NCI-H2029 treated with DMSO at 0.1 percent for 48 hours (cell line): ENCODE measurements at regions not wholly inside any gene's neighbourhood (a gene's known extent, or its start where the extent isn't known, plus 50 kb on each side); places are given as distances from the start of the nearest gene placed in this dataset.

Source experiments
- DNase-seq: peaks from one replicate; lab custom pipeline; 2025; lab: John Stamatoyannopoulos, UW

DNA sequence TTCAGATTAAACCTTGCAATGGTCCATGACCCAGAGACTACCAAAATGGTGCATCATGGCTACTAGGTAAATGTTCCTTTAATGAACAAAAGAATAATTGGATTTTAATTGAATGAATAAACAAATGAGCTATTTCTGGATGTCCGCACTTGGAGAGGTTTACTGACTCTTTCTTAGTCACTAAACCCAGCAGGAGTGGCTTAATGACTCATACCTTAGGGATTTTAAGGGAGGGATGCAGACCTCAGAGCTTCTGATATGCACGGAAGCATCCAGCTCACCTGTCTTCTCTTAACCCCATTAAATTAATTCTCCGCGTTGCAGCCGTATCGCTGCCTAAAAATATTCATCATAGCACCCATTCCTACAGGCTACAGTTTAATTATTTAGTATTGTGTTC is 970.0 kb upstream of the SLC35B3 start:
- no peak for DNase-seq

DNA sequence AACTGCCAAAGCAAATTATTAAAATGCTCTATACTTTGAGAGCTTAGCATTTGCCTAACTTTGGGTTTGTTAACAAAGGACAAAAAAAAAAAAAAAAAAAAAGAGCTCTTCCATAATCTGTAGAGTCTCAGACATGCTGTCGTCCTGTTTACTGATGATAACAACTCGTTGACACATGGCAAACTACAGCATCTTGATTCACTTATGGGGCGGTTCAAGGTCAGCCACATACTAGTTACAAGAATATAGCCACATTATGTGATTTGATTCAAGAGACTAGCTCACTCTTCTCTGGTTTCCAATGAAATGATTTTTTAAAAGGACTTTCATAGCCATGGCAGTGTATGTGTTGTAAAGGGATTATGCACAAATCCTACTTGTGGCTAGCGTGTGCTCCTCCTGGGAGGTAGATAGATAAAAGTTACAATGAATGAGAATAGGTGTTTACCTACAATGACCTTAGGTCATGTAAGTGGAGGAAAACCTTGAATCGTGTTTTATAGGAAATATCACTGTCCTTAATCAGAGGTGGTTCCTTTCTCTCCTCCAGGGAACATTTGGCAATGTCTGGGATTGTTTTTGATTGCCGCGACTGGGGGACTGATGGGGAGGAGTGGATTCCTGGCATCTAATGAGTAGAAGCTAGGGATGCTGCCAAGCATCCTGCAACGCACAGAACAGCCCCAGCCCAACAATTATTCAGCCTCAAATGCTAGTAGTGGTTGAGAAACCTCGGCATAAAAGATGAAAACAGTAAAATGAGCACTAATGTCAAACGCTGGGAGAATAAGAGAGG is 969.2 kb upstream of the SLC35B3 start:
- DNase-seq: no peak

DNA sequence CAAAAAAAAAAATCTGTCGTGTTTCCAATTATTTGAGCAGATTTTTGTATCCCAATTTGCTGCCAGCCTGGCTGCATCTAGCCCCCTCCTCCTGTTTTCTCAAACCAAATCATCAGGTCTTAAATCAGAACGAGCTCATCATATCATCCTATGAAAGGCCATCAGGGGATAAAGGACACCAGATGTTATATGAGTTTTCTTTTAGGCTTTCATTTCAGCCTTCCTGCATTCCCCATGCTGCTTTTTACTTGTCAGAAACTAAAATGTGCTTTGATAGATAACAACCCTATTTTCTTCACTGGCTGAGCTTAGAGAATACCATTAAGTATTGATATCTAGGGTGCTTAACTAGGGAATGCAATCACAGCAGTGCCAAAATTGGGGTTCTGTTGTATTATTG is 968.4 kb upstream of the SLC35B3 start:
- DNase-seq: no peak

DNA sequence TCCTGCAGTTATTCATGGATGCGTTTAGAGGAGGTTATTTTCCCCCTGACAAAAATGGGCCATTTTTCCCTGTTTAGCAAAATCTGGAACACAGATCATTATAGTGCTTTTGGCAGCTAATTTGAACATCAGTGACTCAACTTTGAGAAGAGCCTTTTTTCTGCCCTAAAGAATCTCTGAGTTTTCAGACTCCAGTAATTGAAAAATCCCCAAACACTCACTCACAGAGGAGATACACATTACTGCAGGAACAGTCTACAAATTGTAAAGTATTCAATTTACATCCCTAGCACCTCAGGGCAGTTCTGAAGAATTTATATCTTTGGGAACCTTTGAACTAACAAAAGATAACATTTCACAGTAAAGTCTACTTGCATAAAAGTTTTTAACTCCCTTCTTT is 966.6 kb upstream of the SLC35B3 start:
- DNase-seq: no peak

DNA sequence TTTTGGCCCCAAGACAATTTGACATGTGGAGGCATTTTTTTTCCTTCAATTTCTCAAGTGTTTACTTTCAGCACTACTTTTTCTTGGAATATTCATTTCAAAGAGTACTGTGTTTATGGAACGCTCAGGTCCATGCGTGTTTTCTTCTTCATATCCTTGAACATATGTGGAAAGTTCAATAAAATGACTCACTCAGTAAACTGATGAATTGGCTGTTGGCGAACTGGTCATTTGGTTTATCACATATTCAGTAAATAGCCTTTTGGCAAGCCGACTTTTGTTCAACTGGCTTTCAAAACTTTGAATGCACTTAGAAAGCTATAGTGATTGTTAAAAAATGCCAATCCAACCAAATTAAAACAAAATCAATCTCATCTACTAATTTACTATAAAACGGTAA is 964.6 kb upstream of the SLC35B3 start:
- DNase-seq: no peak

DNA sequence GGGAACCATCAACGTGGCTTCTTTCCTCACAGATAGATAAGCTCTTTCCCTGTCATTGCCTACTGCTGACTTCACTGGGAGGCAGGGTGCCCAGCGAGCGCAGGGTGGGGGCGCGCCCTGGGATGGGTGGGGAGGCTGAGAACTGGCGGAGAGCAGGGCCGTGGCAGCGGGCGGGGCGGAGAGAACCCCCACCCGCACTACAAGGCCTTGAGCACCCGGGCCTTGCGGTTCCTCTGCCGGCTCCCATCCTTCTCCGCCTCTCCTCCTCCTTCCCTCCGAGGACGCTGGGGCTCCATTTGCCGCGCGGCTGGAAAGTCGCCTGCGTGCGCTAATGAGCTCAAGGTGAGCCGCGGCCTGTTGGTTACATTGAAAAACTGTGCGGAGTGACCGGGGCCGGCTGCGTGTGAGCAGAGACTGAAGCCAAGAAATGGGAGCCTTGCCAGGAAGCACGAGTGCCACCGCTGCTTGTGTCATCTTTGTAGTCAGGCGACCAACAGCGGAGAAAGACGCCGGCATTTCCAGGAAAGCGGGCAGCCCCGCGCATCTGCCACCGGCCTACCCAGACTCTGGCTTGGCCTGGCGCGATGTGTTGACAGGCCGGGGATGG is 963.5 kb upstream of the SLC35B3 start:
- peak; percentile 72 for DNase-seq

DNA sequence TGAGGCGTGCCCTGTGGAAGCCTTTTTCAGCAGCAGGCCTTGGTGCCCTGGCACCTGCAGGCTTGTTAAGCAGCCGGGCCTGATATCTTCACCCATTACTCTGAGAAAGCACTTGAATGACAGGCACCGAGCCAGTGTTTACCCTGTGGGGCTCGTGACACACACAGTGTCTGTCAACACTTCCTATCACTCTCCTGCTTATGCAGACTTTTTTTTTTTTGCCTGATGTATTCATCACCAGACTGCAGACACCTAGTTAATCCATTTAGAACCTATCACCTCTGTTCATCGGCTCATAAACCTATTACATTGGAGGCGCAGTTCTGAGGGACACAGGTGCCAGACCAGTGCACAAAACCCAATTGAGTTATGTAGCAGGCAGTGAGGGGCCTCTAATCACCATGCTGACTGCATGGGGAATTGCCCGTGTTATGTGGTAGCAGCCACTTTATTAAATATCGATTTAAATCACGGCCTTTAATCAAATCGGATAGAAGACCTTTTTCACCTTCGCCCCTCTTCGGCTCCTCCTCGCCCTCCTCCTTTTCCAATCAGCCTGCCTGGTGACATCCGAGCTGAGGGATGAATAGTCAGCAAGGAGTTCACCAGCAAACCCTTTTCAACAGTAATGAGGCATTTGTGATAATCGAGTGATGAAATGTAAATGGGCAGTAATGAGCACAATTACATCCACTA is 962.9 kb upstream of the SLC35B3 start:
- DNase-seq: peak; percentile 99

DNA sequence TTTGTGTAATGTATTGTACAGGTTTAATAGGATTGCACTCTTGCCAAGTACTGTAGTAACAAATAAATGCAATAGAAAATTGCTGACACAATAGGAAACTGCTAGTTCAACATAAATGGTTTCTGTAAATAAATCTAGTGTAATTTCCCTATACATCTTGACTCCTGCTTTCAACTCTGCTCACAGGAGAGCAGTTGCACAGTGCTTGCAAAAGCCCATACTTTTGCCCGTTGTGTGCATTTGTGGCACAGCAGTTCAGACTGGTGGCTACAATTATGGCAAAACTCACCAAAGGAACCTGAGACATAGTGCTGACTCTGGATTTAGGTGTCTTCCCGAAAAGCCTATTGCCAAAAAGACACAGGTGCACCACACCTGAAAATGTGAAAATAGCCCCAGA is 953.3 kb upstream of the SLC35B3 start:
- no peak for DNase-seq

DNA sequence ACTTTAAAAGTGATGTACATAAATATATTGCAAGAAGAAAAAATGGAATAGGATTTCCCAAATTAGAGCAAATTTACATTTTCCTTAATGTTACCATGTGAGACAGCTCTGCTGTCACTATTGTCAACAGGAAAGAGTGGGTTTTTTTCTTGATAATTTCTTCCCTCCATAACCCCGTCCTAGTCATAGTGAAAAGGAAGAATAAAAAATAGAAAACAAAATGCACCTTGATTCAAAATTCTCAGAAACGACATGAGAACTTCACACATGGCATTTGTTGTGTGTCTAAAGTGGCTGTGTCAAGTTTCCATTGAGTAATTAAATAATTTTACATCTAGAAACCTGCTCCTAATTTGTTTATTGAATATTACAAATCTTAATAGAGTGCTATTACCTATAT is 945.2 kb upstream of the SLC35B3 start:
- no peak for DNase-seq

DNA sequence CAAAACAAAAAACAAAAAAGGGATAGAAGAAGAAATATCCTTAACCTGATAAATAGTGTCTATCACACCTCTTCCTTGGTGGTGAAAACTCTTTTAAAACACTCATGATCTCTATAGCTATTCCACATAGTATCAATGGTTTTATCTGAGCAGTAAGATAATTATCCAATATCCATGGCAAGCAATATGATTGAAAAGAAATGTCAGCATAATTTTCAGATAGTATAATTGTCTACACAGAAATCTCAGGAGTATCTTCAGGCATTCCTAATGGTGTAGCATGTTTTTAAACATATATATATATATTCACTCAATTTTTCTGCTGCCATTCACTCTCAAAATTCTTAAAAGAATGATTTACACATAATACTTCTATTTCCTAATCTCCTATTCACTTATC is 938.0 kb upstream of the SLC35B3 start:
- DNase-seq: no peak

DNA sequence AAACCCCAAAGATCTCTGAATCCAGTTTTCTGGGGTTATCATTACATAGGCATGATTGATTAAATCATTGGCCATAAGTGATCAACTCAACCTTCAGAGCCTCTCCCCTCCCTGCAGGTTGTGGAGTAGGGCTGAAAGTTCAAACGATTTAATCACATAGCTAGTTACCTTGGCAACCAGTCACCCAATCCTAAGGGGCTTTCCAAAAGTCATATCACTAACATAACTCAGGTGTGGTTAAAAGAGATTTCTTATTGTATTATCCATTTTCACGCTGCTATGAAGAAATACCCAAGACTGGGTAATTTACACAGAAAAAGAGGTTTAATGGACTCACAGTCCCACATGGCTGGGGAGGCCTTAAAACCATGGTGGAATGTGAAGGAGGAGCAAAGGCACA is 935.1 kb upstream of the SLC35B3 start:
- no peak for DNase-seq

DNA sequence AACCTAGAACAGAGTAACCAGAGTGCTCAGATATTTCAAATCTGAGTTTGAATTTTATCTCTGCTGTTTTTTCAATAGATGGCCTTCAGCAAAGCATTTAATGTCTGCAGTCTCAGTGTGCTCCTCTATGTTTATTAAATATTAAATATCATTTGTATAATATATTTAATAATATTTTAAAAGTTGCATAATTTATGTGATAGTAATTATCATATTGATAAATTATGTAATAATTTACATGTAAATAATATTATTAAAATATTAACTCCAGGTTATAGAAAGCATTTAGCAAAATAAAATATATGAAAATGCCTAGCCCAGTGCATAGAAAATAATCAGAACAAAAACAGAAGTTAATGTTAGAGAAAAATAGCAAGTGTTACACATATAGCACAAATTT is 930.0 kb upstream of the SLC35B3 start:
- no peak for DNase-seq

DNA sequence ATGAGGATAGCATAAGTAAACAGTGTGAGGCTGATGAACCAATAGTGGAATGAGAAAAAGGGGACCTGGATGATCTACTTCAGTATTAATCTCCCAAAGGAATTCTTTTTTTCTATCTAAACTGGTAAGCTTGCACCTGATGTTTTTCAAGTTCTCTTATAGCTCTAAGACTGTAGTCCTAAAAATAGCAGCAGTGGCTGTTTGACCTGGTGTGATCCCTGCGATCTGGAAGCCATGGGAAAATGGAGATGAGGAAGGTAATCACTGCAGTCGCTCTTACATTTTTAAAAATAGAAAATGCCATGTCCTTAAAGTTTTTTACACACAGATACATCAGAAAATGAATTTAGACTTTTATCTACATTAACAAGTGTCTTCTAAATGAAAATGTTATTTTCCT is 926.4 kb upstream of the SLC35B3 start:
- DNase-seq: no peak

DNA sequence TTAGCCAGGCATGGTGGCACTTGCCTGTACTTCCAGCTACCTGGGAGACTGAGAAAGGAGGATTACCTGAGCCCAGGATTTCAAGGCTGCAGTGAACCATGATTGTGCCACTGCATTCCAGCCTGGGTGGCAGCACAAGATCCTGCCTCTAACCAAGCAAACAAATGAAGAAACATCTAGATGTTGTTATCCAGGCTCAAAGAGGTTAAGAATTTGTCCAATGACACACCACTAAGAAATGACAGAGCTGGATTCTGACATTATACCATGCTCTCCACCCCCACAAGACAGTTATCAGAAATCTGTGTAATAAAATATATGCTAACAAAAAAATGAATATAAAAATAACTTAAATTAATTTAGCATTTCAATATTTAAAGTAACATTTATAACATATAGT is 925.5 kb upstream of the SLC35B3 start:
- no peak for DNase-seq

DNA sequence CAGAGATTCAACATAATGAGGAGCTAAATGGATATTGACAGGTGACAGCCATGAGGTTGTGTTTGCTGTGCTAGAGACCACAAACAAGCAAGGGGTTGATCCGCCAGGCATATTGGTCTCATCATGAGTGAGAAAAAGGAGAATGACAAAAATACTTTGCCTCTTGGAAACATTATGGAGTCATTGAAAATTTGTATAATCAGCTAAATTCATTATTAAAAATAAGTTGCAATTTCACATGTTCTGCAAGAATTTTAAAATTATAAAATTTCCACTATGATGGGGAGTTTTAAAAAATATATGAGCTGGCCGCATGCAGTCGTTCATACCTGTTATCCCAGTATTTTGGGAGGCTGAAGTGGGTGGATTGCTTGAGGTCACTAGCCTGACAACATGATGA is 912.3 kb upstream of the SLC35B3 start:
- no peak for DNase-seq

DNA sequence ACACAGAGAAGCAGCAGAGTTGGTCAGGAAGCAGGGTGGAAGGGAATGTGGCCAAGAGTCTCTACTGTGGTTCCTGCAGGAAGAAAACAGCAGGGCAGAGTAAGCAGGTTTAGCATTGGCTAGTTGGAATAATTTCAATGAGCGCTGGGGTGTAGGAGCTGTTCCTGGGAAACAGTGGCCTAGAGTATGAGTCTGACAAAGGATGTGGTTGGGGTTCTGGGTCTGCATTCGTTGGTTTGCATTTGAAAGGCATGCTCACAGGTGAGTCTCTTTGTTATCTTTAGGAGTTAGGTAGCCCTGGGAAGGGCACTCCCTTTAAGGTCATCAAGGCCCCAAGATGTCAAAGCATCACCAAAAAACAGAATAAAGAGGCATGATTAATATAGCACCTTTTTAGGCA is 911.6 kb upstream of the SLC35B3 start:
- no peak for DNase-seq

DNA sequence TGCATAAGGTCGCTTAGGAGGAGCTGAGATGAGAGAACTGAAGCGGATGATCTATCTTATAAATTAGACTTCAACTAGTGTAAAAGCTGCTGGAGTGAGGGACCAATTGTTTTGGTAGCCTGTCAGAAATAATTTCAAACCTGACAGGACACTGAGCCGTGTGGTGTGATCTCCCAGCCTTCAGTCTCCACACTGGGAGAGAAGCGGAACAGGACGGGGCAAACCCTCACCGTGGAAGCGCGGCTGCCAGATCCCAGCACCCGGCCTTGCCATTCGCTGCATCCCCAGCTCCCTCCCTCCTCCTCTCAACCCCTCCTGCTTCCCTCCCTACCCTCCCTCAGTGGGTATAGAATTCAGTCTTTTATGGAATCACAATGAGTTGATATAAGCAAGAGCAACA is 900.1 kb upstream of the SLC35B3 start:
- no peak for DNase-seq

DNA sequence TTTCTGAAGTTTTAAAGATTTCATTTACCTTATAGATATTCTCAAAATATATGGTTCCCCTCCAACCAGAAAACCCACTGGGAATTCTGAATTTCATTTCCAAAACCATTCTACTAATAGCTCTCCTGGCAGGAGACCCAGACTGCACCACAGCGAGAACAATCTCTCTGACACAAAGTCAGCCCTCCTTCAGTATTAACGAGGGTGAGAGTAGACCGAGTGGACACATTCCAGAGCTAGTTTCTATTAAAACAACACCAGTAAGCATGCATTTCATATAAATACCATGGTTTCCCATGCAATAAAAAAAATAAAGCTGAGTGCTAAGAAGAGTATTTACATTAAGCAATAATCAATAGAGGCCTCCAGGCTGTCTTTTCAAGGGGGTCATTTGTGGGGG is 899.6 kb upstream of the SLC35B3 start:
- no peak for DNase-seq

DNA sequence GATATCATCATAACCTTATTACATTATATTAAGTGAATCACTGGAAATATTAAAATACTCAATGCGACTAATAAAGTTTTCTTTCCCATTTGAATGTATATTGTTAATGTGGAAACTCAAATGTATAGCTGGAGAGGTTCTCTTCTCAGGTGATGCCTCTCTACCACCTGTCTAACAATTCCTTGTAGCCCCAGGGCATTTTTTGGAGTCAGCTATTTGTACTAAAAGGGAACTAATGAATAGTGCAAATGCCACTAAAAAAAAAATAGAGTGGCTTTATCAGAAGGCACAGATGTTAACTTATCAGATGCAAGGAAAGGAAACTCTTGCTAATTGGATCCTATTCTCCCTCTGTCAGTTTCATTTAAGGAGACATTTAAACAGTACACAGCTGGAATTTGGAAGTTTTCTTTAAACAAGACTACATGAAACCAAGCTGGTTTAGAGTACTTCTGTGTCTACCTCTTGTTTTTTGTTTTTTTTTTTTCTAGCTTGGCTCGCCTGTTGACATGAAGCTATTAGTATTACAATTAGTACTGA is 897.0 kb upstream of the SLC35B3 start:
- DNase-seq: no peak

DNA sequence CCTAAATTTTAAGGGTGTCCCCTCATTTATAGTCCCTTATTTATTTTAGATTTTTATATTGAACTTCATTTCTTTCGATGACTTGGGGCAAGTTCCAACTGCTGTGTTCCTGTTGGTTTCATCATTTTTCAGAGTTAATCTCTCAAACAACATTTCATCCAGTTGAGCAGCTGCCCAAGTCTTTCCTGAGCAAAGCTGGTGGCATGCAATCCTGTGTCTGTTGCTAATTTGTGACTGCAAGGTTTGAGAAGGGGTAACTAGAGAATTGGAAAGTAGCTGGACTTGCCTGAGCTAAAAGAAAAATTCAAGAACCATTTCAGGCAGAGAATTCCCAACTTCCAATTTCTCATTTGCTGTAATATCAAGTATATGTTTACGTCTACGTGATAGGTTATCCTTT is 881.5 kb upstream of the SLC35B3 start:
- no peak for DNase-seq

DNA sequence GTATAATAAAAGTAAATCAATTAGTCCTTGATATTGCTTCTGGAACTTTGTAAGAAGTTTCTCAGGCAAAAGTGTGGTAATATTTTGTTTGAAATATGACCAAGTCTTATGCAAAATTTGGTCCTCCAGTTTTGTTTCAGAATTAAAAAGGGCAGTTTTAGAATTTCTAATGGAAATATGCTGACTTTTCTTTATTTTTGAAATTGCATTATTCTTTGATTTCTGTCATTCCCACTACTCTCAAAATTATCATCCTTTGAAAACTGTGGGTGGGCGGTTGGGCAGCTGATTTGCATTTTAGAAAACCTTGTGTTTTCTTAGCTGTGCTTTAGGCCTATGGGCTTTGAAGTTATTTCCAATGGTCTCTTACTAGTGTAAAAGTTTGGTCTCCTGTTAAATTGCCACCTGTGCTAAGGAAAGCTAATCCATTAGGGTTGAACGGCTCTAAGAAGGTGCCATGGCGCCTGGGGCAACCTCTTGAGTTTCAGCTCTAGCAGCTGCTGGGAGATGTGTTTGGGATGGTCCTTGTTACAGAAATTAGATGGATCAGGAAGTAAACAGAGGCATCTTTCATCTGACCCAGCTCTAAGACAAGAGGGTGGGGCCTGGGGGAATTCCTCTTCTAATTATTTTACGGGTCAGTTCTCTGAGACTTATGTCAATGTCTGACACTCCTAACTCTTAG is 880.8 kb upstream of the SLC35B3 start:
- DNase-seq: no peak

DNA sequence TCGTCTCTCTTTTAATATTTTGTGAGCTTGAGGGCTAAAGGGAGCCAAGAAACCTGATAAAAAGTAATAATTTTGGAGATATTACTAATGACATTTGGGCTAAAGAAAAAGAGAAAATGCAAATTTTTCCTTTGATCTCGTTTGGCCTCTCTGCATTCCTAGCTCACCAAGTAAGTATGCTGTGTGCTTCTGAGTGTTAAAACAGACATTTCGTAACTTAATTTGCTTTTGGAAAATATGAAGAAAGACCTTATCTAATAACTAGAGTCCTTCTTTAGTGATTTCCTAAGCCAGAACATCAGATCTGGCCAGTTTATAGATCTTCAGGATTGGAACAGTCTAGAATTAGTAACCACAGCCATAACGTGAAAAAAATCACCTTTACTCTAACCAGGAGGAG is 872.9 kb upstream of the SLC35B3 start:
- DNase-seq: no peak

DNA sequence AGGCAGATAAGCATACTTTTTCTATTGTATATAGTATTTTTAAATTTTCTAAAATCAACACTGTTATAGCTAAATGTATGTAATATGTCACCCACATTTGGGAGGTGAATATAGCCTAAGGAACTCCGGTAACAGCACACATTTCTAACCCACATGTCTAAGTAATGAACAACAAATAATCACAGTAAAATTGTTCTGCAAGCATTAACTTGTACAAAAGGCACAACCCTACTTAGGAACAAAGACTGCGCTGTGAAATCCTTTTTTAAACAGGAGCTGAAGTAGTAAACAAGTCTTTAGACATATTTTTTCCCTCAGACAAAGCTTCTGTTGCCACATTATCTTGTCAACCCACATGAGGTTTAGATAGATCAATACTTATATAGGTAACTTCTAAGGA is 872.4 kb upstream of the SLC35B3 start:
- DNase-seq: no peak
